ENCODE measurements at regions not wholly inside any gene's neighbourhood (a gene's known extent, or its start where the extent isn't known, plus 50 kb on each side); places are given as distances from the start of the nearest gene placed in this dataset.

GRCh38 chr3:36192901-36193300 lies 187.4 kb upstream of the STAC start (continued):
- no peak for TF ChIP-seq RBBP5 (IDR thresholded peaks at IDR 0.05; ENCODE audit: borderline replicate concordance, low read depth, low read length)

Measured in H1 (cell line).